ENCODE measurements at regions not wholly inside any gene's neighbourhood (a gene's known extent, or its start where the extent isn't known, plus 50 kb on each side); places are given as distances from the start of the nearest gene placed in this dataset.

- H3K9me1 ChIP-seq (ENCODE audit: control insufficient read depth, extremely low read depth, insufficient read depth, low read length), result no peaks in the 10 kb centered on the region
- no peak overlapping the region for H3K27ac ChIP-seq (ENCODE audit: control insufficient read depth, insufficient read depth, low read length)
- H3K79me2 ChIP-seq (ENCODE audit: control insufficient read depth, insufficient read depth, low read length), result no peaks in the 10 kb centered on the region
- no peaks in the 10 kb centered on the region for H3K4me1 ChIP-seq (ENCODE audit: control insufficient read depth, extremely low read depth, insufficient read depth, low read length)
- no peak for TF ChIP-seq EZH2 (IDR thresholded peaks at IDR 0.05; ENCODE audit: low read length)
- DNase-seq (ENCODE audit: low read depth, low spot score) (no peak), FAIRE-seq (no peak)
- H3K36me3 ChIP-seq (ENCODE audit: control insufficient read depth in 2 of 2, extremely low read depth in 1 of 2, insufficient read depth in 2 of 2, low read length in 2 of 2), result no peaks in the 10 kb centered on the region
- H3K27me3 ChIP-seq (ENCODE audit: control insufficient read depth, extremely low read depth, insufficient read depth, low read length), result no peaks in the 10 kb centered on the region
- no peak overlapping the region for H3K4me3 ChIP-seq (ENCODE audit: control insufficient read depth in 2 of 3, extremely low read depth in 1 of 3, insufficient read depth in 2 of 3, low read depth in 1 of 3, low read length in 3 of 3)
- no peak overlapping the region for H3K4me2 ChIP-seq (ENCODE audit: control insufficient read depth, extremely low read depth, insufficient read depth, low read depth, low read length)
- H4K20me1 ChIP-seq (ENCODE audit: control insufficient read depth, extremely low read depth, insufficient read depth, low read length), result no peaks in the 10 kb centered on the region
- H2AFZ ChIP-seq (ENCODE audit: control insufficient read depth, low read length), result no peak overlapping the region
- no peaks in the 10 kb centered on the region for H3K9me3 ChIP-seq (ENCODE audit: control insufficient read depth, low read depth, low read length)
- no peak overlapping the region for H3K9ac ChIP-seq (ENCODE audit: control insufficient read depth, extremely low read depth, insufficient read depth, low read length)
- dilution Hi-C loops (cut with MboI; ENCODE audit: extremely low pct_ligation_motif_present, low sequenced_read_pairs), result no loop called here
These were observed 310.9 kb downstream of the TDRD3 start for GRCh38 chr13:60707878-60708277.

GRCh38 chr13:60701895-60702294, 304.9 kb downstream of the TDRD3 start:
- Histone ChIP-seq H3K27me3 (ENCODE audit: control insufficient read depth, extremely low read depth, insufficient read depth, low read length) (no peaks in the 10 kb centered on the region), H3K4me1 (ENCODE audit: control insufficient read depth, extremely low read depth, insufficient read depth, low read length) (no peaks in the 10 kb centered on the region), H3K9ac (ENCODE audit: control insufficient read depth, extremely low read depth, insufficient read depth, low read length) (no peak overlapping the region), H2AFZ (ENCODE audit: control insufficient read depth, low read length) (no peak overlapping the region), H3K79me2 (ENCODE audit: control insufficient read depth, insufficient read depth, low read length) (no peaks in the 10 kb centered on the region), H4K20me1 (ENCODE audit: control insufficient read depth, extremely low read depth, insufficient read depth, low read length) (no peaks in the 10 kb centered on the region), H3K4me2 (ENCODE audit: control insufficient read depth, extremely low read depth, insufficient read depth, low read depth, low read length) (no peak overlapping the region), H3K4me3 (ENCODE audit: control insufficient read depth in 2 of 3, extremely low read depth in 1 of 3, insufficient read depth in 2 of 3, low read depth in 1 of 3, low read length in 3 of 3) (no peak overlapping the region), H3K36me3 (ENCODE audit: control insufficient read depth in 2 of 2, extremely low read depth in 1 of 2, insufficient read depth in 2 of 2, low read length in 2 of 2) (no peaks in the 10 kb centered on the region), H3K27ac (ENCODE audit: control insufficient read depth, insufficient read depth, low read length) (no peak overlapping the region), H3K9me3 (ENCODE audit: control insufficient read depth, low read depth, low read length) (no peaks in the 10 kb centered on the region), H3K9me1 (ENCODE audit: control insufficient read depth, extremely low read depth, insufficient read depth, low read length) (no peaks in the 10 kb centered on the region)
- DNase-seq (ENCODE audit: low read depth, low spot score), result no peak
- TF ChIP-seq EZH2 (IDR thresholded peaks at IDR 0.05; ENCODE audit: low read length) (no peak), CTCF (optimal IDR thresholded peaks at IDR 0.05 in 1 of 3, IDR thresholded peaks at IDR 0.05 in 1 of 3, conservative IDR thresholded peaks at IDR 0.05 in 1 of 3; ENCODE audit: extremely low read depth in 1 of 3, insufficient read depth in 2 of 3, low read length in 3 of 3) (no peak)
- dilution Hi-C loops (cut with MboI; ENCODE audit: extremely low pct_ligation_motif_present, low sequenced_read_pairs), result no loop called here
- no peak for FAIRE-seq

- no peaks in the 10 kb centered on the region for H3K9me1 ChIP-seq (ENCODE audit: control insufficient read depth, extremely low read depth, insufficient read depth, low read length)
- DNase-seq (ENCODE audit: low read depth, low spot score) (no peak), FAIRE-seq (no peak)
- dilution Hi-C loops (cut with MboI; ENCODE audit: extremely low pct_ligation_motif_present, low sequenced_read_pairs), result no loop called here
- H3K36me3 ChIP-seq (ENCODE audit: control insufficient read depth in 2 of 2, extremely low read depth in 1 of 2, insufficient read depth in 2 of 2, low read length in 2 of 2), result no peaks in the 10 kb centered on the region
- H3K79me2 ChIP-seq (ENCODE audit: control insufficient read depth, insufficient read depth, low read length), result no peaks in the 10 kb centered on the region
- no peak overlapping the region for H3K27ac ChIP-seq (ENCODE audit: control insufficient read depth, insufficient read depth, low read length)
- no peaks in the 10 kb centered on the region for H3K27me3 ChIP-seq (ENCODE audit: control insufficient read depth, extremely low read depth, insufficient read depth, low read length)
- H3K4me1 ChIP-seq (ENCODE audit: control insufficient read depth, extremely low read depth, insufficient read depth, low read length), result no peaks in the 10 kb centered on the region
- H3K4me3 ChIP-seq (ENCODE audit: control insufficient read depth in 2 of 3, extremely low read depth in 1 of 3, insufficient read depth in 2 of 3, low read depth in 1 of 3, low read length in 3 of 3), result no peak overlapping the region
- H3K9me3 ChIP-seq (ENCODE audit: control insufficient read depth, low read depth, low read length), result no peaks in the 10 kb centered on the region
- TF ChIP-seq CTCF (optimal IDR thresholded peaks at IDR 0.05 in 1 of 3, IDR thresholded peaks at IDR 0.05 in 1 of 3, conservative IDR thresholded peaks at IDR 0.05 in 1 of 3; ENCODE audit: extremely low read depth in 1 of 3, insufficient read depth in 2 of 3, low read length in 3 of 3) (no peak), EZH2 (IDR thresholded peaks at IDR 0.05; ENCODE audit: low read length) (no peak)
- H3K9ac ChIP-seq (ENCODE audit: control insufficient read depth, extremely low read depth, insufficient read depth, low read length), result no peak overlapping the region
- H3K4me2 ChIP-seq (ENCODE audit: control insufficient read depth, extremely low read depth, insufficient read depth, low read depth, low read length), result no peak overlapping the region
- no peaks in the 10 kb centered on the region for H4K20me1 ChIP-seq (ENCODE audit: control insufficient read depth, extremely low read depth, insufficient read depth, low read length)
- no peak overlapping the region for H2AFZ ChIP-seq (ENCODE audit: control insufficient read depth, low read length)
These were observed 304.0 kb downstream of the TDRD3 start for GRCh38 chr13:60700994-60701393.
